HG03135 (cell line): ENCODE measurements at regions not wholly inside any gene's neighbourhood (a gene's known extent, or its start where the extent isn't known, plus 50 kb on each side); places are given as distances from the start of the nearest gene placed in this dataset.

Source experiments
- ATAC-seq: cut with Tn5 transposase; IDR thresholded peaks from one replicate; pipeline ENCODE4 v1.9.1; 2021; ENCODE audit warnings: mild to moderate bottlenecking, moderate library complexity; ENCODE audit not compliant: unreplicated experiment

GRCh38 chr18:41378598-41378997 lies 576.4 kb upstream of the PIK3C3 start:
- no peak for ATAC-seq

- no peak for ATAC-seq
Observed at GRCh38 chr18:41373612-41374011, 581.4 kb upstream of the PIK3C3 start.

- no peak for ATAC-seq
Observed at GRCh38 chr18:41372046-41372665, 582.9 kb upstream of the PIK3C3 start.

DNA sequence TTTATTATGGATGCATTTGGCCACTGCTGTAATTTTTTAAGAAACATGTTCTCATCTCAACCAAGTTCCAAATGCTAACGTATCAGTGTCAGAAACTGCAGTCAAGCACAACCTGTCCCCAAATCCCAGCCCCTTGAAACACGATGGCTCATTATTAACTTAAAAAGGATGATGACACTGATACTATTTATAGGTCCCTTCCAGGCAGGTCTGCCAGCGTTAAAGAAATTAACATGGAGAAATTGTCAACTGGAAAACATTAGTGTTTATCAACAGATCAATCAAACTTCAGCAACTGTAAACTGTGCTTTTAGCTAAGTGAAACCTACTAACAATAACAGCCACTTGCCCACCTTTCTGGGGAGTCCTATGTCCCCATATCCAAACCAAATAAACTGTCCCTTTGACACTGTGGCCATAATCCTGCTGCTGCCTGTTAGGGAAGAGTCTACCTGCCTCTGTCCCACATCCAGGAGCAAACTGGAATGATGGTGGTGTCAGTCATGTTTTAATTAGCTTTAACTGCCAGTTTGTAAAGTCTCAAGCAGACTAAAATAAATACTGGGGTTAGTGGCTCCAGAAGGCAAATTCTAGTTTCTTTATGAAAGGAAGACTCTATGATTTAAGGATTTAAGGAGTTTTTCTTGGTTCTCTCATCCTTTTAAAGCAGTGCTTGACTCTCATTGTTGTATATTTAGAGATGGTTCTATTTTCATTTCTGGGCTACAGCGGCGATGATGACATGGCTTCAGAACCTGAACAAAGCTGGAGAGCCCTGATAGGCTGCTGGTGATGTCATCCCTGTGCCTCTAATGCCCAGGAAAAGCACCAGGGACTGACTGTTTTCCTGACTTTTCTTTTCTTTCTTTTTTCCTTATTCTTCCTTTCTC lies 583.6 kb upstream of the PIK3C3 start:
- ATAC-seq = no peak

- no peak for ATAC-seq
Observed at GRCh38 chr18:41370740-41371139, 584.3 kb upstream of the PIK3C3 start.

GRCh38 chr18:41357708-41358107 lies 597.3 kb upstream of the PIK3C3 start:
- no peak for ATAC-seq

DNA sequence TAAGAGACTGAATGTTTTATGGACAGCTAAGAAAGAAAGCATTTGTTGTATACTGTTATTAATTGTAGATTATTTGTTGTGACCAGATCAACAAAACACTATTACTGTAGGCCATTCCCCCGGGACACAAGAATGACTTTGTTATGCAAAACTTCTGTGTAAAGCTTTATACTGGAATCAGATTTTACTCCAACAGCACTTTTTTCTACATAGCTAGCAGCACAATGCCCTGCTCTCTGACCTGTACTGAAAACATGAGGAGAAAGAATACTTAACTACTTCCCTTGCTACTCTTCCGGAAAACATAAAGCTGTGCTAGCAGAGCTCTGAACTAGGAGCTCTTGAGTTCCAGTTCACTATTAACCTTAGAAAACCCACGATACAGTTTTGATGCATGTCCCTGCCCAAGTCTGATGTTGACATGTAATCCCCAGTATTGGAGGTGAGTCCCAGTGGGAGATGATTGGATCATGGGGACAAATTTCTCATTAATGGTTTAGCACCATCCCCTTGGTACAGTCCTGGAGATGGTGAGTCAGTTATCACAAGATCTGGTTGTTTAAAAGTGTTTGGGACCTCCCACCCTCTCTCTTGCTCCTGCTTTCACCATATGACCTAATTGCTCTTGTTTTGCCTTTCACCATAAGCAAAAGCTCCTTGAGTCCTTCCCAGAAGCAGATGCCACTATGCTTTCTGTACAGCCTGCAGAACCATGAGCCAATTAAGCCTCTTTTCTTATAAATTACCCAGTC lies 601.1 kb upstream of the PIK3C3 start:
- no peak for ATAC-seq

DNA sequence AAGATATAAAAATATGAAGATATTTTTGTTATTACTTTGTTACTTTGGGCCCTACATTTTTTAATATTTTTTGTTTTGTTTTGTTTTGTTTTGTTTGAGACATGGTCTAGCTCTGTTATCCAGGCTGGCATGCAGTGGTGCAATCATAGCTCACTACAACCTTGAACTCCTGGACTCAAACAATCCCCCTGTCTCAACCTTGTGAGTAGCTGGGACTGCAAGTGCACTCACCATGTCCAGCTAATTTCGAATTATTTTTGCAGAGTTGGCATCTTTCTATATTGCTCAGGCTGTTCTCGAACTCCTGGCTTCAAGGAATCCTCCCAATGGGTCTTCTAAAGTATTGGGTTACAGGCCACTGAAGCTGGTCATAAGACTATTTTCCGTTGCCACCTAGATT lies 603.6 kb upstream of the PIK3C3 start:
- no peak for ATAC-seq

GRCh38 chr18:41347057-41347456 lies 608.0 kb upstream of the PIK3C3 start:
- no peak for ATAC-seq

- no peak for ATAC-seq
Observed at GRCh38 chr18:41343808-41344207, 611.2 kb upstream of the PIK3C3 start.

DNA sequence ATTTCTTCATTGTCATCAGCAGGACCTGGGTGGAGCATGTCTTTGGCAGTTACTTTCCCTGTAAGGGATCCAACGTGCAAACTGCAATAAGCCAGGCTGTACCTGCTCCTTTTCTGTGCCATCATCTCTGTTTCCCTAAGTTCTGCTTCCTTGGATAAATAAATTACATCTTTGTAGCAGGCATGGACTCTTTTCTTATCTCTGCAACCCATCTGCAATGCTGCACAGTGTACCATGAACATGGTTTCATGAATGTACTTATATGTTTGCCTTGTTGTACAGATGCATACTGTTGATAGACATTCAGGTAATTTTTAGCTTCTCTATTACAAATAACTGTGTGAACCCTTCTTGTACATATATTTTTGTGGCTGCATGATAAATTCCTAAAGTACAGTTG lies 616.7 kb upstream of the PIK3C3 start:
- ATAC-seq = no peak

- ATAC-seq = no peak
Observed at GRCh38 chr18:41331661-41332060, 623.4 kb upstream of the PIK3C3 start.

- no peak for ATAC-seq
Observed at GRCh38 chr18:41326311-41326710, 628.7 kb upstream of the PIK3C3 start.

DNA sequence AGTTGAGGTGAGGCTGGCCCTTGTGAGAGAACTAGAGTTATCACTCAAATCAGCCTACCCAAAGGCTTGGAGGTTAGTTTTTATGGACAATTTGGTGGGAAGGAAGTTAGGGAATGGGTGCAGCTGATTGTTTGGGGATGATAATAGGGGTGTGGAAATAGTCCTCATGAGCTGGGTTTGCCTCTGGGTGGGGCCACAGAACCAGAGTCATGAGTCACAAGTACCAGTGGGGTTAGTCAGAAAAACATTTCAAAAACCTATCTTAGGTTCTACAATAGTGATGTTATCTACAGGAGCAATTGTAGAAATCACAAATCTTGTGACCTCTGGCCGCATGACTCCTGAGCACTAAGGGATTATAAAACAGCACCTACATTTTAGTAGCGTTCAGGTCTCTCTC lies 630.1 kb upstream of the PIK3C3 start:
- ATAC-seq = no peak

GRCh38 chr18:41324020-41324791 lies 630.8 kb upstream of the PIK3C3 start:
- ATAC-seq = no peak

DNA sequence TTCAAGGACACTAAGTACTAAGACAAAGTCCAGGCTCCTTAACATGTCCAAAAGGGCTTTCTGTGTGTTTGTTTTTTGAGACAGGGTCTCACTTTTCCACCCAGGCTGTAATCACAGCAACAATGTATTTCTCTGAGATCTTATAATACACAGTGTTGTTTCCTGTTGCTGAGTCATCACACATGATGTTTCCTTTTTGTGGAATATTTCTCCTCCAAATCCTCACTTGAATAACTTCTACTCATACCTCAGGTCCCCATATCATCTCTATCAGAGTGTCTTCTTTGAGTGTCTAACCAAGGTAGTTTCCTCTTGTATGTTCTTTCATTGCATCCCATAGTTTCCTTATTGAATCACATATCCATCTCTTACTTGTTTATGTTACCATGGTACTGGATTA lies 632.0 kb upstream of the PIK3C3 start:
- no peak for ATAC-seq

DNA sequence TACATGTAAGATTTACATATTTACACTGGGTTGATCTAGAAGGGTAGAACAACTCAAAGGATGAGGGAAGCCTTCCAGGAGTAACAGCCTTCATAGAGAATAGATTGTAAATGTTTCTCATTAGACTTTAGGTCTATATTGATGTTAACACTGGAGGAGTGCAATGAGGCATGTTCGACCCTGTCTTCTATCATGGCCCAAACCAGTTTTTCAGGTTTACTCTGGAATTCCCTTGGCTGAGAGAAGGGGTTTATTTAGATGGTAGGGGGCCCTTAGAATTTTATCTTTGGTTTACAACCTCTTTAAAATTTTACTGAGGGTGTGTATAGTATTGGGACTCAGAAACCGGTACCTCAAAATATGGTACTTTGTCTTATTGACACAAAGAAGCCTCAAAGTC lies 634.9 kb upstream of the PIK3C3 start:
- ATAC-seq = no peak

DNA sequence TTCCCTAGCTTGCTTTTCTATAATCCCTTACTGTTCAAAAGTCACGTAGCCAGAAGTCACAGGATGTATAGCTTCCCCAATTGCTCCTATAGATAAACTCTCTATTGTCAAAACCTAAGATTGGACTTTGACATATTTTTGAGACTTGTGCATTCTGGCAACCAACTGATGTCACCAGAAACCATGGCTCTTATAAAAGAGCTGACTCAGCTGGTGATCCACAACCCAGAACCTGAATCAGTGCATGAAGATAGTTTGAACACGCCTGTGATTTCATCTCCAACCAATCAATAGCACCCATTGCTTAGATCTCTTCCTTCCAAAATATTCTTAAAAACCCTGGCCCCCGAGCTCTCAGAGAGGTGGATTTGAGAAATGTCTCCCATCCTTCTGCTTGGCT lies 639.9 kb upstream of the PIK3C3 start:
- ATAC-seq = no peak

DNA sequence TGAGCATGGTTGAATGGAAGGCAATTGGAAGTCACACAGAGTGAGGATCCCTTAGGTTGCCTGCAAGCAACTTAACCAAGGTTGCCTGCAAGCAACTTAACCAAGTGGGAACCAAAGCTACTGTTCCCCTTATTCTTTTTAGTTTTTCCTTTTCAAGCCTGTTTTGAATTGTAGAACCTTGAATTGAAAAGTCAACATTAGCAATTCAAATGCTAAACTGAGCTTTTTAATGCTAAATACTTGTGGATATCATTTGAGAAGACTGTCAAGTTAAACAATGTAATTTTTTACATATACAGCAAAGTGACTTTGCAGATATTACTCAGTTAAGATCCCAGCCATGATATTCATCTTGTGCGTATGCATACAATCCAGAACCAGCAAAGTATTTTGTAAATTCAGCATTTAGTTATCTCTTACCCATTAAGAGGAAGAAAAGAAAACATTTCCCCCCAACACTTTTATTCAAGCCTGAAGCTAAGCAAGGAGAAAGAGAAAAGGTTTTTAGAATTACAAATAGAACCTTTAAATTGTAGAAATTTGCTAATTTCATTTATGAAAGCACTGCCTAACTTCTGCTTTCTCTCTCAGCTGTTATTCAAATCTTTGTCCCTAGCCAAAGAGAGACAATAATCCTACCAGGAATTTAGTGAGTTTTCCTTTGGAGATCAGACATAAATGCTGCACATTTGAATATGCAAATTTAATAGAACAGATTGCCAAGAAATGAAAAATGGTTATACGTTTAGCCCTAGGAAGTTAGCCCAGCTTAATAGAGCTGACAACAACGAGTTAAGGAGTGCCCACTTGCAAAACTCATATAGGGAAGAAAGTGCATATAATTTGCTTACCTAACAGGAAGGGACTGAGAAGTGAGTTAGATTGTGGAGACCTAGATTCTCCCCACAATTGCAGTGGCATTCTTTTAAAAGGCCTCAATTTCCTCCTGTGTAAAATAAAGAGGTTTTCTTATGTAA lies 643.2 kb upstream of the PIK3C3 start:
- ATAC-seq = no peak

- no peak for ATAC-seq
Observed at GRCh38 chr18:41297740-41298139, 657.3 kb upstream of the PIK3C3 start.
